Tongue (tissue), 1 donor: ENCODE measurements at regions not wholly inside any gene's neighbourhood (a gene's known extent, or its start where the extent isn't known, plus 50 kb on each side); places are given as distances from the start of the nearest gene placed in this dataset.

Source experiments
- DNase-seq: peaks from one replicate; pipeline ENCODE4 v3.0.0-alpha.2; 2015

DNA sequence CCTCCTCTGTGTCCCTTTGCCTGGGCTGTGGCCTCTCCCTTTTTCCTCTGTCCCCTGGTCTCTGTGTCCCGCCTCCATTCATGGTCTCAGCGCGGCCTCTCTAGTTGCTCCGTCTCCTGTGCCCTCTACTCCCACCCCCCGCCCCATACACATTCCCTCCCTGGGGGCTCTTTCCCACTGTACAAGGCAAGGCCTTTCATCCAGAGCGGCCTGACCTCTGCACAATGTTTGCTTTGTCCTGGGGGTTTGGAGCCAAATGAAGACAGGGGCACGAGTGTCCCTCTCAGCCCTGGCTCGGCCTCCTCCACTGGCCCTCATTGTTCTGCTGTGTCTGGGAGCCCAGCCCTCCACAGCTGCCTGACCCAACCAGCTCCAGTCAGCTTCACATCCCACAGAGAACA lies 678.6 kb downstream of the BCL11B start:
- DNase-seq, result peak; percentile 30

DNA sequence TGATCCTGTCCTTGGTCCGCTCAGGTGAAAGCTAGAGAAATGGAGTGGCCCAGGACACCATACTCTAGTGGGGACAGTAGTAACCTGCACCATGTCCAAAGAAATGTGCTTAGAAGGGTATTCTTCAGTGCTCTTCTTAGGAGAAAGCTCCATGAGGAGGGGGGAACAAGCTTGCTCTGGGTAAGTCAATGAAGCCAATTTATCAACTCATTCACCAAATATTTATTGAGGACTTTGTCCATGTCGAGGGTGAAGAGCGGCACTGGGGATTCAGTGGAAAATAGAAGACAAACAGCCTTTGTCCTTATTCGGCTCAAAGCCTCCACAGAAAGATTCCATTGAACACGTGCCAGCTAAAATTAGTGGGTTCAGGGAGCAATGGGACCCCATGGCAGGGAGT lies 677.8 kb downstream of the BCL11B start:
- DNase-seq, result no peak

DNA sequence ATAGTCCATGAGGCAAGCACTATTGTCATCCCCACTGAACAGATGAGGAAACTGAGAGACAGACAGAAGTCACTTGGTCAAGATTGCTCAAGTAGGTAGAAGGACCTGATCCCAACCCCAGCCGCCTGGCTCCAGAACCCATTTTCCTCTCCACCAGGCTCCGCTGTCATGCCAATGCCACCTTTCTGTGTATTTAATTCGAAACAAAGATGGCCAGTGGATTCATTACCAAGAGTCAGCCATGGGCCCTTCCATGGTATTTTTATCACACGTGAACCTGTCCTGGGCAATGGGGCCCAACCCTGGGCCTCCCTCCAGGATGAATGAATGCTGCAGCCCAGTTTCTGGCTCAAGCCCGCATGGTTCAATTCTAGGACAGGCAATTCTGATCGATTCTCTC lies 673.4 kb downstream of the BCL11B start:
- no peak for DNase-seq

DNA sequence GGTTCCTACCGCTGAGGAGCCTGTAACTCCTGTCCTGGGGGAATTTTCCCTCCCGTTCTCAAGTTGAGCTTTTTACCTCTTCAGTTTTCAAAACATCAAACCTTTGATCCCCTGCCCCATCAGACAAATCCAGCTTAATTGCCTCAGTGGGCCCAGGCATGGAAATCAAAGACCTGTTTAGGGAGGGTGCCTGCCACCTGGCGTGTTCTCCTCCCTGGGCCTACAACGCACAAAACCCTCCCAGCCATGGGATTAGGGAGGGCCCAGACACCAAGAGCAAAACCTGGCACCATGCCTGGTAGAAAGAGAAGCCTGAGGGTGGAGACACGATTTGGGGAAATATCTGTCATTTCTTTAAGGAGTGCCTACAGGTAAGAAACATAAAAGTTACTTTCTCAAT lies 672.9 kb downstream of the BCL11B start:
- peak; percentile 38 for DNase-seq

DNA sequence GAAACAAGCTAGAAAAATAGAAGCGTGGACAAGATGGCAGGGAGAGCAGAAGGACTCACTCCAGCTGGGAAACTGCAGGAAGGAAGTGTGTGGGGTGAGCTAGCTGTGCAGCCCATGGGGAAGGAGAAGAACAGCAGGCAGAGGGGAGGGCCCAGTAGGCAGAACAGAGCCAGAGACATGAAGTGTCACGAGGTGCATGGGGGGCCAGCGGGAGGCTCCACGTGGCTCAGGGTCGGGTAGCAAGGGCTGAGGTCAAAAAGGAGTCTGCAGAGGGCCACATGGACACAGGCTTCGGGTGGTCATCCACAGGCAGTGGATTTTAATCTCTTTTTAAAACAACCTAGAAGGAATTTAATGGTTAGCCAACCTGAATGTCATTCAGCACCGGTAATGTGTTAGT lies 669.0 kb downstream of the BCL11B start:
- no peak for DNase-seq

DNA sequence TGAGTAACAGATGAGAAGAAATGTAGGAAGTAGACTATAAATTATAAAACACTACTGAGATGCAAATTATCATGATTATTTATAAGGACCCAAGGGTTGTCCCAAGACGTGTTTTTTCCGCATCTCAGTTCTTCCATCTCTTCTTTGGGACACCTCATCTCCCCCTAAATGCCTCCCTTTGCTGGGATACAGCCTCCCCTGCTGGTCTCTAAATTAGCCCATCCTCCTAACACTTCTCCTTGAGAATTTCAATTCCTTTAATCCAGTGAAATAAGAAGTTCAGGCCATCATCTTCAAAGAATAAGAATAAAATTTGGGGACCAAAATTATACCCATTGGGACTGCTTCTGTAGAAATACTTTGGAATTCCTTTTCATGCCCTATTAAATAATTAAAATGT lies 667.0 kb downstream of the BCL11B start:
- DNase-seq, result no peak

DNA sequence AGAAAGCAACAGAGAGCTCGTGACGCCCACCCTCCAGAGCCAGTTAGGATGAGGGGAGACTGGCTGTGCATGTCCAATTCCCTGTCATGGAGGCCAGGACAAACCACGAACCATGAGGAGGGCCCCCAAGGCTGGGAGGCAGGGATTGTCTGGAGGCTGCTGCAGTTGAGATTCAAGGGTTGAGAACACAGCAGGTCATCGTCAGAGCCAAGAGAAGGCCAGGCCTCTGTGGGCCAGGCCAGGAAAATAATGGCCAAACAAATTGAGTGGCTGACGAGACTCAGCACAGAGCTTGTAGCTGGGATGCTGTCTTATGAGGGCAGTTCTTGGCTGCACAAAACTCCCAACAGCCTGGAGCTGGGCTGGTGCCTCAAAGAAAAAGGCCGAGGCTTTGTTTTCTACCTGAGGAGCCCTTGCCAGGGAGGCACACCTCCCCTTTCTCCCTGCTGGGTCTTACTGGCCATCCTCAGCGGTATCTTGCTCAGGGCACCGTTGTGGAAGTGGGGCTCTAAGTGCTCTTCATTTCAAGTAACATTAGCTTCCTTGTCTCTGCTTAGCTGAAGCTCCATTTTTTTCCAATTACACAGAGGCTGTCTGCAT lies 665.9 kb downstream of the BCL11B start:
- DNase-seq, result no peak

DNA sequence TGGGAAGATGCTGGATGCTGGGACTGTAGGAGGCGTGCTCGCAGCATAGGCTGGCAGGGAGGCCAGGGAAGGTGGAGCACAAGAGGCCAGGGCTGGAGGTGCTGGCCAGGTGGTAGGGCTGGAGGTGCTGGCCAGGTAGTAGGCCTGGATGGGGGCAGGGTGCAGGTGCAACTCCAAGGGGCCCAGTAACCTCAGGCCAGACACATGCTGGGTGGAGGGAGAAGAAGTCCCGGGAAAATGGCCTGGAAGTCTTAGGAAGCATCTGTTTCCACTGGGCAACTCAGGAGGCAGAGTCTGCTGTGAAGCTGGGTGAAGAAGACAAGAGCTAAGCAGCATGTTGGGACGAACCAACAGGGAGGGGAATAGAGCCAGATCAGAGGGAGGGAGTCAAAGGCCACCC lies 665.2 kb downstream of the BCL11B start:
- DNase-seq, result no peak

DNA sequence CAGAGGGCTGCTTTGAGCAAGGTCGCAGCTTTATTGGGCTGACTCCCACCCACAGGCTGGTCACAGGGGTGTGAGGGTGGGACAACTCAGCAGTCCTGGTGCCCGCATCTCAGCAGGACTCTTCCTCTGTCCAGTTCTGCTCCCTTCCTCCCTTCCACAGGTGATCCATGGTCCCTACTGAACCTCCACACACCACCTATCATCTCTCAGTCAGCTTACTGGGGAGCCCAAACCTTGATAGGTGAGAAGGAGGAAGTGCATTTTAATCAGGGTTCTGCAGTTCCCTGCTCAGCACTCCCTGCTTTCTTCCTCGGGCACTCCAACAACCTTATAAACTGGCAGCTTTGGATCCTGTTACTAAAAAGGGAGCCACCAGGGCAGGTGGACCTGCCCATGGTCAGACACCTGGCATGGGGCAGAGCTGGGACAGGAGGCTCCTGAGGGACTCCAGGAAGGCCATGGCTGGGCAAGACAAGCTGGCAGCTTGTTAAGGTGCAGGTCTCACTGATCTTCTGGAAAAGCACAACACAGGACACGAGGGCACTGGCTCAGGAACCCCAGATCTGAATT lies 664.6 kb downstream of the BCL11B start:
- no peak for DNase-seq

DNA sequence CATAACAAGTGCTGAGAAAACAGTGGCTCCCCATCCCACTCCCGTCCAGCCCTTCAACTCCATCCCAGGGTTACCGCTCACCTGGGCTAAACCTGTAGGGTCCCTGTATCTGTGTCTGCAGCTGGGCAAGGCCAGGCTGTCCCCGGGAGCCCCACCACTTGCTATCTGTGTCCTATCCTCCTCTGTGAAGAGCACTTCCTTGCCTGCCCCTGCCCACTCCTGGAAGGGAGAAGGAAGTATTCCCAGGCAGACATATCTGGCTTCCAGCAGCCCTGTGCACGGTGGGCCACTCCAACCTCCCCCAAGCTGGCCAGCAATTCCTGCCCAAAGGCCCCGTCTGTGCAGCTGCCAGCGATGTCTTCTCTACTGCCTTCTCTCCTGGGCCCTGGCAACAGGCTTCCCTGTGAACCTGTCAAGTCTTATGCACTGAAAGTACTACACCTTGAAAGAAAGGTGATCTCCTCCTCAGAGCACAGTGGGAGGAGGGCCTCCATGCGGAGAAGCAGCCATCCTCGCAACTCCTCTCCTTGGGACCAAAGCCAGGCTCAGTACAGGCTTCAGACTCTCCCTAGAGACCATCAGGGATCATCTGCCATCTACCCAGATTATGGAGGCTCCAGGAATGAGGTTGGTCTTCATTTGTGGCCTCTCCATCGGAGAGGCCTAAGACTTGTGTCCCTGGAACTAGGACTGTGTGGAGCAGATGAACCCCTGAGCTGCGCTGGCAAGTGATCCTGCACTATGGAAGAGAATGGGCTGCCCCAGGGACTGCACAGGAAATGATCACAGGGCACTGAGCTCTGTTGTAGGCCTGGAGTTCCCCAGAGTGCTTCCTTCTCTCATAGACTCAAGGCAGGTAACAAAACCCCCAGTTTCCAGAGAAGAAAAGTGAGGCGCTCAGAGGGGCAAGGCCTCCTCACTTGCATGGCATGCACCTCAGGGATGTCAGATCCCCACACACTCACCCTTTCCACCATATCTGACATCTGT lies 663.6 kb downstream of the BCL11B start:
- no peak for DNase-seq

DNA sequence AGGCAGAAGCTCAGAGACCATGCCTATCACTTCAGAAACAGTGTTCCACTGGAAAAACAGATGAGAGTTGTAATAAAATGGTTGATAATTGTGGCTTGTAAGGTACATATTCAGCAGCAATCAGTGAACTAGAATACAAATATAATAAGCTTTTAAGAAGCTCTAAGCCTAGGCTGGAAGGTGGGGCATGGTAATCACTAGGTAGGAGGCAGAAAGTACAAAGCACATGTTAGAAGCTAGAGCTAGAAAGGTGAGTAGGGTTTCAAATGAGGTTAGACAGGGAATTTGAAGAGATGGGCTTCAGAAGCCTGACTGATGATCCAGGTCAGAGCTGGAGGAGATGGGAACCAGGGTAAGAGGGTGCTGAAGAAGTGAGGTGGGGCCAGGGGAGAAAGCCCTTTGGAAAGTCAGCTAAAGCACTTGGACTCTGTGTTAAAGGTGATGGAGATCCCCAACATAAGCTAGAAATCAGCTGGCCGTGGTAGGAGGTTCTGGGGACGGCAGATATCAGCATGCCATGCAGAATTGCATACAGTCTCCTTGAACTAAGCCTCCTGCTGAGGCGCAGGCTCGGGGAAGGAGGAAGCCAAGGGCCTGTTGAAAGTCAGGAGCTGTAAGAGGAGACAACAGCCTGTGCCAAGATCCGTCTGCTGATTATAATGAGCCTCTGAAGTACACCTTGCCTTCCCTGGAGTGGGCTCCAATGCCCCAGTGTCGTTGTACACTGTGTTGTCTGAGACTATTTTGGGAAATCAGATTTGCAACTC lies 659.4 kb downstream of the BCL11B start:
- DNase-seq, result no peak

DNA sequence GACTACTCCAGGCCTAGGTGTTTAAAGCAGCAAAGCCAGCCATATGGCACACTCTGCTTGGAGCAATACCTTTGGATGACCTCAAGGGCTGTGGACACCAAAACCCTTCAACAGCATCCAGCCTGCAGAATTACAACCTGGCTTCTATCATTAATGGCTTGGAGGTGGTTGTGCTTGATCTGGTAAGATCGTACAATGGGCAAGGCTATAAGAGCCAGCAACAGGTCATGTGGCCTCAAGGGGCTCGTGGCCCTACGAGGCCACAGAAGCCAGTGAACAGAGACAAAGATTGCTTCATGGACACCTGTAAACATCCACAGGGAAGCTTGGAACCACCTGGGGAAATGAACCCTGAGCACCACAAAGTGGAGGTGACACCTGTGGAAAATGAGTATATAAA lies 657.3 kb downstream of the BCL11B start:
- DNase-seq, result no peak

DNA sequence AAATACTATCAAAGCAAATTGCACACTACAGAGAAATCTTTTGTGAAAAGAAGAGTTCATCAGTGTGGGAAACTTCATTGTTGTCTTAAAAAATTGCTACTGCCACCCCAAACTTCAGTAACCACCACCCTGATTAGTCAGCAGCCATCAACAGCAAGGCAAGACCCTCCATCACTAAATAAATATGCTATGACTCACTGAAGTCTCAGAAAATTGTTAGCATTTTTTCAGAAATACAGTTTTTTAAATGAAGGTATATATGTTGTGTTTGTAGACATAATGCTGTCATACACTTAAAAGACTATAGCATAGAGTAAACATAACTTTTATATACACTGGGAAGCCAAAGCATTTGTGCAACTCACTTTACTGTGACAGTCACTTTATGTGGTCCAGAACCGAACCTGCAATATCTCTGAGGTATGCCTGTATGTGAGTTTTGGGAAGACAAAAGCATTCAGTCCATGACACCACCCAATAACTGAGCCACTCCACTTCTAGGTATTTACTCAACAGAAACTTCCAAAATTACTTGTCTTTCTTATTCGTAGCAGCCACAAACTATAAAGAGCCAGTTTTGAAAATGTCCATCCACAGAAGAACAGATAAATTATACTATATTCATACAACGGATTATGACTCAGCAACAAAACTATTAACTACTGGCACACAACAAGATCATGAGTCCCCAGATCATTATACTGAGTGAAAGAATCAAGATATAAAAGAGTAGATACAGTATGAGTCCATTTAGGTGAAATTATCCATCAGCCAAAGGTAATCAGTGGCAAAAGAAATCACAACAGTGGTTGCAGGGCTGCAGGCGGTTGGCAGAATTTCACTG lies 649.6 kb downstream of the BCL11B start:
- DNase-seq, result no peak

DNA sequence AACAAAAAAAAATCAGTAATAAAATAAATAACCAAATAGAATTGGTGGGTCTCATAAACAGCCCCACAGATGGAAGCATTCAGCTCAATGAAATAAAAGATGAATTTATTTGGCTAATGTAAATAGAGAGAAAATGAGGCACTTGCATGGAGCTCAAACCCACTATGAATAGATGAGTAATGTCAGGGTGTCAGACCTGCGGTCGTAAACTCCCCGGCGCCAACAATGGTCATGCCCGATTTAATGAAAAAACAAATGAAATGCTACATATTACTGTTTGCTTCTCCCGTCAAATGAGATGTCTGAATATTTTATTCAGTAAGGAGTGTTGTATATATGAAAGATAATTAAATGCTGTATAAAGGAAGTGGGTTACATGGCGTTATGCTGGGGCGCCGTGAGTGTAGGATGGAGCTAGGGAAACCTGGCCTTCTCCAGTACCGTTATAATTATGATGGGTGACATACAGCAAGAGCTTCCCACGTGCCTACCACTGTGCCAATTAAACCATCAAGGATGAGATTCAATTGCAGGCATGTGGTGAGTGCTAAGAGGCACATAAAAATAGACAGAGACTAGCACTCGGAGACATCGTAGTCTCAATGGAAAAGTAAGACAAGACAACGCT lies 648.1 kb downstream of the BCL11B start:
- DNase-seq, result no peak

DNA sequence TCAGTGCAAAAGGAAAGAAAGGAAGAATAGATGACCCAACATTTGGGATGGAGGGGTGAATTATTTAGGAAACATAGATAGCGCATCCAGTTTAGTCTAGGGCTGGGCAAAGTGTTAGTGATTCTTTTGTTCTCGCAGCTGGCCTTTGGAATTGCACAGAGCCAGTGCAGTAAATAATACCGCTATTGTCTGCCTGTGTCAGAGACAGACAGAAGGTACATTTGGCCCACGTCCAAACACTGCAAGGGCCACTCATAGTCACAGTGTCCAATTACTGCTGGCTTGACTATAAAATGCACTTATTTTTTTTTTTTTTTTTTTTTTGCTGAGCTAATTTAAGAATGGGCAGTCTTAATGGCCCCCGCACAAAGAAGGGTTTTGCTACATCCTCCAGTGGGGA lies 638.6 kb downstream of the BCL11B start:
- DNase-seq, result peak; percentile 80

DNA sequence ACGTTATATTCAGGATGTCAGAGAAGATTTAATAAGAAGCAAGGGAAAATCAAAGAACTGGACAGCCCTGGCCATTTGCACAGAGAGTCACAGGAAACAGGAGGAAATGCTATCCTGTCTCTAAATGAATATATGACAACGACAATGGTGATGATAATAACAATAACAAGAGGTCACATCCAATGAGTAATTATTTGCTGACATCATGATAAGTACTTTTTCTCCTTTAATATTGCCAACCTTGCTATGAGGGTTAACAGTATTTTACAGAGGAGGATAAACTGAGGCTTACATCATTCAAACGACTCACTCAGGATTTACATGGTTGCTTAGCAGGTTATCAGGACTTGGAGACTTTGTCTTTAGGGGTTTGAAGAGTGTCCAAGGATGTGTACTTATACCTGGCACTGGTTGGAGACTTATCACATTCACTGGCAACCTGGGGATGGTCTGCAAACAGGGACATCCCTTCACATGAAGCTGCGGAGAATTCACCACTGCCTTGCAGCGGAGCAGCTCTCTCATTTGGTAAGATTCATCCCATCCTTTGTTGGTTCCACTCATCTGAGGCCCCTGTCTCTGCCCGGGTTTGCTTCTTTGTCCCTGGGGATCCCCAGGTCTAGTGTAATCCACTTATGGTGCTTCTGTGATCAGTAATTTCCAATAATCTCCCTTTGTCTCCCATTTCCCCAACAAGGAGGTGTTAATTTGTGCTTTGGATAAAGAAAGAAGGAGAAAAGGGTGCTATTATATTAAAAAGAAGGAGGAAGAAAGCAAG lies 637.8 kb downstream of the BCL11B start:
- DNase-seq, result no peak

DNA sequence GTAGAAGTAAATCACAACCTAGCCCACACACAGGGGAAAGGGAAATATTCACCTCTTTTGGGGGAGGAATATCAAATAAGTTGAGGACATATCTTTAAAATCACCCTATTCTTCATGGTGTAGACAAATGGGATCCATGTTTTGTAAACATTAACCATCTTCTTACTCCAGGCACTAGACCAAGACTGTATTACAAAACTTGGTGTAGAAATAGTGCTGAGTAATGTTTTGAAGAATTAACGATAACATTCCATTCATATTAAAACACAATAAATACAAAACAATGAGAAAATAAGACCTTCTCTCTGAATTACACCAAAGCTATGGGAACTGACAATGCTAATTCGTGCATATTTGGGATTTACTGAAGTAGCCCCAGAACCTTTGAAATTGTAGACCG lies 633.6 kb downstream of the BCL11B start:
- no peak for DNase-seq

DNA sequence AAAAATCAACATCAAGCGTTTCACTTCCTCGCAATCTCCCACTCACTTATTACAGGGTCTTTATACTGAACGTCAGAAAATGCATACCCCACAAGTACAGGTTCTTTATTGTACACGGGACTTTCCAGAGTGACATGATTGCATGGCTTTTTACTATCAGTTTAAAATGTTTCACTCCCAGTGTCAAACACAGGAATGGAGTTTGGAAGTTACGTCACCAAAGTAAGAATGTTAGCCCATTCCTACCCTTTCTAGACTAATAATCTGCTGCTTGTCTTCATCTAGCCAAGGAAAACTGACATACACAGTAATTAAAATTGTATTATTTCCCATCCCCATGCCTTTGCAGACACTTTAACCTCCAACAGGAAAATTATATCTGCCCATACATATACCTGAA lies 624.2 kb downstream of the BCL11B start:
- DNase-seq, result no peak

DNA sequence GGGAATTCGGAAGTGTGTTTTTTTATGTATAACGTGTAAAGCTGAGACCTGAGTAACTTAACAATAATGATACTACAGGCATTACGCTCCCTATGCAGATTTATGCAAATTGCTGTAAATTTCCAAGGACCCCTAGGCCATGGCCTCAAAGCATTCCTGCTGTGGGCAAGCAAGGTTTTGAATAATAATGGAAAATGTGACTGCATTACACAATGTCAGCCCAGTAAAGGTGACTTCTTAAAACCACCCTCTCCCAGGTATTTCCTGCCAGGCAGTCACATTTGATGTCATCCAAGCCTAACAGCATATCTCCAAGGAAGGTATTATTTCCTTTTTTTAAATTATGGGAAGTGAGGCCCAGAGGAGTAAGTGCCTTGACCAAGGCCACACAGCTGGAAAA lies 621.0 kb downstream of the BCL11B start:
- DNase-seq, result no peak

DNA sequence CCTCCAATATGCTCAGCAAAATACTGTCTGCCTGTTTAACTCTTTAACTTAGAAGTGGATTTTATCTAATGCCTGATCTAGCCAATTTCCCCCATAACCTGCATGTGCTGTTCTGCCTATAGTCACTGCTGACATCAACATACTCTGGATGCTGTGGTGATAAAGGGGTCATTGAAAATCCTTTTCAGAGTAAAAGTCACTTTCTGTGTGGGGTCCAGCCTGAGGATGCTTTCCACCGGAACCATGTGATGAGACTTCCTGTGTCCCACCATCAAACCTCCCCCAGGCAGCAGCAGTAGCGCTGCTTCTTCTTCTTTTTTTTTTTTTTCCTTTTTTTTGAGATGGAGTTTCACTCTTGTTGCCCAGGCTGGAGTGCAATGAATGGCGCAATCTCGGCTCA lies 607.0 kb downstream of the BCL11B start:
- no peak for DNase-seq

DNA sequence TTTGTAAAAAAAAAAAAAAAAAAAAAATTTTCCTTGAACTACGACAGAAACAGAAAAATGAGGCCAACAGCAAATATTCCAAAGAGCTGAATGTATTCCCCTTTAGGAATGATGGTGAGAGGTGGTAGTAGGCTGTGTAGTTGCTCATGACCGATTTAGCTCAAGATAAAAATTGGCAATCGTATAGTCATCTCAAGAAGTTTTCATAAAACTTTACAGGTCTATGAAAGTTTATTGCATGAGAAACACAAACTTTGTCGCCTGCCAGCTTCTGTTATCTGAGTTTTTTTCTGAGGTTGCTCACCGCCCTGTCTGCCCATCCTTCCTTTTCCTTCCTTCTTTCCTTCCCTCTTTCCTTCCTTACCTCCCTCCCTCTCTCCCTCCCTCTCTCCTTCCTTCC lies 605.5 kb downstream of the BCL11B start:
- no peak for DNase-seq
